ENCODE measurements at regions not wholly inside any gene's neighbourhood (a gene's known extent, or its start where the extent isn't known, plus 50 kb on each side); places are given as distances from the start of the nearest gene placed in this dataset.

DNA sequence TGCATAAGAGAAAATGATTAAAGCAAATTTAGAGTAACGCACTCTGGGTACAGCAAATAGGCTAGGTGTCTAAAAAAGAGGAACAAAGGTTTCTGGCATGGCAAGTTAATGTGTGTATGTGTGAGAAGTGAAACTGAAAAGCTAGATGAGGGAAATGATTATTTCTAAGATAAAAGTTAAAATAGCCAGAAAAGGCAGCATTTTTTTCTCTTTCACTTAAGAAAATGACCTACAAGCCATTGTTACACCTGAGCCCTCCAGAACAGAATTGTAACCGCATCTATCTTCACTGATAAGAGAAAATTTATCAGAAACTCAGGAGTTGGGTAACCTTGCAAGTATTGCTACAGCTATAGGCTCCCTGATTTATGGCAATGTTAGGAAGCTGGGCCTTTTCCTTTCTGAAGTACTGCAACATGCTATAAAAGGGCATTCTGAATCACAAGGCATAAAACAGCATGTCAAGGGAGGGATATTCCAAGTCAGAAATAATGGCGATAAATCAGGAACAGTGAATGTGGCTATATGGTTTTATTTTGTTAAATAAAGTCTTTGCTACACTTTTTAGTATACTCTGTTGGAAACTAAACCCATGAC, 395.3 kb downstream of the TBC1D32 start:
- Histone ChIP-seq H3K4me3 (ENCODE audit: low read depth in 2 of 2, low read length in 1 of 2) (no peak overlapping the region), H3K9me3 (no peaks in the 10 kb centered on the region), H3K79me2 (ENCODE audit: insufficient read depth) (no peaks in the 10 kb centered on the region), H2AFZ (ENCODE audit: low read depth) (no peak overlapping the region), H3K9me2 (no peaks in the 10 kb centered on the region; the same call in 1 of the 2 replicates), H4K20me1 (ENCODE audit: insufficient read depth) (no peaks in the 10 kb centered on the region), H3K4me2 (no peak overlapping the region), H3K27ac (ENCODE audit: low read depth in 2 of 2, low read length in 1 of 2) (no peak overlapping the region), H3K27me3 (ENCODE audit: insufficient read depth) (no peaks in the 10 kb centered on the region), H3F3A (replicated peaks; ENCODE audit: insufficient read depth) (no peaks in the 10 kb centered on the region), H3K9ac (no peak overlapping the region), H3K36me3 (replicated peaks in 1 of 2; ENCODE audit: control insufficient read depth in 1 of 2, insufficient read depth in 2 of 2, low read length in 1 of 2) (no peaks in the 10 kb centered on the region), H3K4me1 (ENCODE audit: control insufficient read depth in 1 of 2, insufficient read depth in 2 of 2, low read depth in 1 of 2, low read length in 1 of 2) (no peaks in the 10 kb centered on the region)
- no peak for TF ChIP-seq TCF12 (IDR thresholded peaks at IDR 0.05)
- no peak for TF ChIP-seq RXRA (IDR thresholded peaks at IDR 0.05; ENCODE audit: borderline replicate concordance, low read depth)
- no peak for TF ChIP-seq POLR2AphosphoS5 (IDR thresholded peaks at IDR 0.05; ENCODE audit: low read depth, low read length)
- no peak for TF ChIP-seq TEAD4 (IDR thresholded peaks at IDR 0.05; ENCODE audit: borderline replicate concordance, insufficient read depth)
- TF ChIP-seq, protein P1, sequence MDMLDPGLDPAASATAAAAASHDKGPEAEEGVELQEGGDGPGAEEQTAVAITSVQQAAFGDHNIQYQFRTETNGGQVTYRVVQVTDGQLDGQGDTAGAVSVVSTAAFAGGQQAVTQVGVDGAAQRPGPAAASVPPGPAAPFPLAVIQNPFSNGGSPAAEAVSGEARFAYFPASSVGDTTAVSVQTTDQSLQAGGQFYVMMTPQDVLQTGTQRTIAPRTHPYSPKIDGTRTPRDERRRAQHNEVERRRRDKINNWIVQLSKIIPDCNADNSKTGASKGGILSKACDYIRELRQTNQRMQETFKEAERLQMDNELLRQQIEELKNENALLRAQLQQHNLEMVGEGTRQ (IDR thresholded peaks at IDR 0.05; ENCODE audit: borderline replicate concordance, low read depth, low read length) = no peak
- no peak for TF ChIP-seq FOXM1 (IDR thresholded peaks at IDR 0.05; ENCODE audit: low read depth)
- TF ChIP-seq EP300 (IDR thresholded peaks at IDR 0.05; ENCODE audit: borderline replicate concordance in 1 of 2, low read depth in 1 of 2, low read length in 1 of 2) = no peak
- TF ChIP-seq FOSL2 (IDR thresholded peaks at IDR 0.05; ENCODE audit: borderline replicate concordance, low read depth) = no peak
- TF ChIP-seq, protein P2, sequence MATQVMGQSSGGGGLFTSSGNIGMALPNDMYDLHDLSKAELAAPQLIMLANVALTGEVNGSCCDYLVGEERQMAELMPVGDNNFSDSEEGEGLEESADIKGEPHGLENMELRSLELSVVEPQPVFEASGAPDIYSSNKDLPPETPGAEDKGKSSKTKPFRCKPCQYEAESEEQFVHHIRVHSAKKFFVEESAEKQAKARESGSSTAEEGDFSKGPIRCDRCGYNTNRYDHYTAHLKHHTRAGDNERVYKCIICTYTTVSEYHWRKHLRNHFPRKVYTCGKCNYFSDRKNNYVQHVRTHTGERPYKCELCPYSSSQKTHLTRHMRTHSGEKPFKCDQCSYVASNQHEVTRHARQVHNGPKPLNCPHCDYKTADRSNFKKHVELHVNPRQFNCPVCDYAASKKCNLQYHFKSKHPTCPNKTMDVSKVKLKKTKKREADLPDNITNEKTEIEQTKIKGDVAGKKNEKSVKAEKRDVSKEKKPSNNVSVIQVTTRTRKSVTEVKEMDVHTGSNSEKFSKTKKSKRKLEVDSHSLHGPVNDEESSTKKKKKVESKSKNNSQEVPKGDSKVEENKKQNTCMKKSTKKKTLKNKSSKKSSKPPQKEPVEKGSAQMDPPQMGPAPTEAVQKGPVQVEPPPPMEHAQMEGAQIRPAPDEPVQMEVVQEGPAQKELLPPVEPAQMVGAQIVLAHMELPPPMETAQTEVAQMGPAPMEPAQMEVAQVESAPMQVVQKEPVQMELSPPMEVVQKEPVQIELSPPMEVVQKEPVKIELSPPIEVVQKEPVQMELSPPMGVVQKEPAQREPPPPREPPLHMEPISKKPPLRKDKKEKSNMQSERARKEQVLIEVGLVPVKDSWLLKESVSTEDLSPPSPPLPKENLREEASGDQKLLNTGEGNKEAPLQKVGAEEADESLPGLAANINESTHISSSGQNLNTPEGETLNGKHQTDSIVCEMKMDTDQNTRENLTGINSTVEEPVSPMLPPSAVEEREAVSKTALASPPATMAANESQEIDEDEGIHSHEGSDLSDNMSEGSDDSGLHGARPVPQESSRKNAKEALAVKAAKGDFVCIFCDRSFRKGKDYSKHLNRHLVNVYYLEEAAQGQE (IDR thresholded peaks at IDR 0.05; ENCODE audit: low read depth, low read length) = no peak
- no peak for TF ChIP-seq GABPA (IDR thresholded peaks at IDR 0.05; ENCODE audit: low read depth)
- TF ChIP-seq, protein P3, sequence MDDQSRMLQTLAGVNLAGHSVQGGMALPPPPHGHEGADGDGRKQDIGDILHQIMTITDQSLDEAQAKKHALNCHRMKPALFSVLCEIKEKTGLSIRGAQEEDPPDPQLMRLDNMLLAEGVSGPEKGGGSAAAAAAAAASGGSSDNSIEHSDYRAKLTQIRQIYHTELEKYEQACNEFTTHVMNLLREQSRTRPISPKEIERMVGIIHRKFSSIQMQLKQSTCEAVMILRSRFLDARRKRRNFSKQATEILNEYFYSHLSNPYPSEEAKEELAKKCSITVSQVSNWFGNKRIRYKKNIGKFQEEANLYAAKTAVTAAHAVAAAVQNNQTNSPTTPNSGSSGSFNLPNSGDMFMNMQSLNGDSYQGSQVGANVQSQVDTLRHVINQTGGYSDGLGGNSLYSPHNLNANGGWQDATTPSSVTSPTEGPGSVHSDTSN (IDR thresholded peaks at IDR 0.05) = no peak
- TF ChIP-seq, protein P4, sequence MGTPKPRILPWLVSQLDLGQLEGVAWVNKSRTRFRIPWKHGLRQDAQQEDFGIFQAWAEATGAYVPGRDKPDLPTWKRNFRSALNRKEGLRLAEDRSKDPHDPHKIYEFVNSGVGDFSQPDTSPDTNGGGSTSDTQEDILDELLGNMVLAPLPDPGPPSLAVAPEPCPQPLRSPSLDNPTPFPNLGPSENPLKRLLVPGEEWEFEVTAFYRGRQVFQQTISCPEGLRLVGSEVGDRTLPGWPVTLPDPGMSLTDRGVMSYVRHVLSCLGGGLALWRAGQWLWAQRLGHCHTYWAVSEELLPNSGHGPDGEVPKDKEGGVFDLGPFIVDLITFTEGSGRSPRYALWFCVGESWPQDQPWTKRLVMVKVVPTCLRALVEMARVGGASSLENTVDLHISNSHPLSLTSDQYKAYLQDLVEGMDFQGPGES (IDR thresholded peaks at IDR 0.05; ENCODE audit: low read depth, low read length) = no peak
- TF ChIP-seq ELF1 (IDR thresholded peaks at IDR 0.05) = no peak
- ChIA-PET POLR2A (no interaction called here), CTCF (interaction anchor here (1.0 kb wide), 1 partner anchor 1196 kb away, joined by 3 read pairs; no protein-coding TSS in a partner anchor)
- 38% methylated on average over 3 of the region's 3 CpGs for WGBS (ENCODE audit: low lambda C conversion rate)
- no peak for DNase-seq
